ENCODE measurements at regions not wholly inside any gene's neighbourhood (a gene's known extent, or its start where the extent isn't known, plus 50 kb on each side); places are given as distances from the start of the nearest gene placed in this dataset.

- TF ChIP-seq CTCF (IDR thresholded peaks at IDR 0.05) = no peak
- TF ChIP-seq POLR2AphosphoS5 (IDR thresholded peaks at IDR 0.05) = no peak
- no peak for TF ChIP-seq POLR2A (IDR thresholded peaks at IDR 0.05)
Measured at GRCh38 chr11:98390391-98390790, 630.4 kb upstream of the CNTN5 start.

Data from breast epithelium (tissue), 3 donors.